ENCODE measurements at regions not wholly inside any gene's neighbourhood (a gene's known extent, or its start where the extent isn't known, plus 50 kb on each side); places are given as distances from the start of the nearest gene placed in this dataset.

- Histone ChIP-seq H3K36me3 (ENCODE audit: low read depth, missing control alignments) (no peaks in the 10 kb centered on the region), H3K27ac (no peak overlapping the region), H3K9me3 (no peaks in the 10 kb centered on the region), H3K4me3 (no peak overlapping the region), H3K27me3 (no peaks in the 10 kb centered on the region), H3K4me1 (no peaks in the 10 kb centered on the region)
- no peak for DNase-seq
- intact Hi-C loops (cut with DNase I; ENCODE audit: low total_unique reads): no loop called here
- 67 to 76% methylated on average over 7 of the region's 7 CpGs for WGBS, 2 donors
- TF ChIP-seq POLR2A (IDR thresholded peaks at IDR 0.05): no peak
- TF ChIP-seq, protein P1, sequence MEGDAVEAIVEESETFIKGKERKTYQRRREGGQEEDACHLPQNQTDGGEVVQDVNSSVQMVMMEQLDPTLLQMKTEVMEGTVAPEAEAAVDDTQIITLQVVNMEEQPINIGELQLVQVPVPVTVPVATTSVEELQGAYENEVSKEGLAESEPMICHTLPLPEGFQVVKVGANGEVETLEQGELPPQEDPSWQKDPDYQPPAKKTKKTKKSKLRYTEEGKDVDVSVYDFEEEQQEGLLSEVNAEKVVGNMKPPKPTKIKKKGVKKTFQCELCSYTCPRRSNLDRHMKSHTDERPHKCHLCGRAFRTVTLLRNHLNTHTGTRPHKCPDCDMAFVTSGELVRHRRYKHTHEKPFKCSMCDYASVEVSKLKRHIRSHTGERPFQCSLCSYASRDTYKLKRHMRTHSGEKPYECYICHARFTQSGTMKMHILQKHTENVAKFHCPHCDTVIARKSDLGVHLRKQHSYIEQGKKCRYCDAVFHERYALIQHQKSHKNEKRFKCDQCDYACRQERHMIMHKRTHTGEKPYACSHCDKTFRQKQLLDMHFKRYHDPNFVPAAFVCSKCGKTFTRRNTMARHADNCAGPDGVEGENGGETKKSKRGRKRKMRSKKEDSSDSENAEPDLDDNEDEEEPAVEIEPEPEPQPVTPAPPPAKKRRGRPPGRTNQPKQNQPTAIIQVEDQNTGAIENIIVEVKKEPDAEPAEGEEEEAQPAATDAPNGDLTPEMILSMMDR (IDR thresholded peaks at IDR 0.05): no peak
Measured at GRCh38 chr2:212938144-212938793, 213.1 kb downstream of the IKZF2 start.

GRCh38 chr2:212936572-212936971 lies 214.8 kb downstream of the IKZF2 start:
- TF ChIP-seq, protein P1 (IDR thresholded peaks at IDR 0.05): no peak
- no peak for TF ChIP-seq POLR2A (IDR thresholded peaks at IDR 0.05)

DNA sequence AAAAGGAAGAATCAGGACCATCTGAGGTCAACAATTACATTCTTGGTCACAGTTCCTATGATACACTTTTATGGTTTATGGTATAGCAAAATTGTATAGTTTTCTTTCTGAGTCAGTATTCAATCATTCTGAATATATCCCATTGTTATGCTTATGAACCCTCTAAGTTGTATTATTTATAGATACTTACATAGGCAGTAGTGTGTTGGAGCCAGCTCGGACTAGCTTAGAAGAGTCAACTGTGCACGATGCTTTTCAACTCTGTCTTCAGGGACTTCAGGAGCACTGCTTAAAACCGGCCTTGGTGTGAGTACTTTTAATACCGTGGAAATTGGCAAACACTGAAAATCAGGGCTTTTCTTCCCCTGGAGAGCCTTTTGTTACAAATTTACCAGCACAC lies 215.7 kb downstream of the IKZF2 start:
- DNase-seq: no peak
- Histone ChIP-seq H3K4me3 (no peak overlapping the region), H3K27ac (no peak overlapping the region), H3K27me3 (no peaks in the 10 kb centered on the region), H3K36me3 (ENCODE audit: low read depth, missing control alignments) (no peaks in the 10 kb centered on the region), H3K9me3 (no peaks in the 10 kb centered on the region), H3K4me1 (no peaks in the 10 kb centered on the region)
- intact Hi-C loops (cut with DNase I; ENCODE audit: low total_unique reads): no loop called here
- TF ChIP-seq, protein P1 (IDR thresholded peaks at IDR 0.05): no peak
- TF ChIP-seq POLR2A (IDR thresholded peaks at IDR 0.05): no peak
- WGBS, 2 donors: 71 to 84% methylated on average over 4 of the region's 4 CpGs

More at GRCh38 chr2:212936572-212936971, 214.8 kb downstream of the IKZF2 start:
- WGBS, 2 donors: 73 to 77% methylated on average over 8 of the region's 8 CpGs
- Histone ChIP-seq H3K36me3 (ENCODE audit: low read depth, missing control alignments) (no peaks in the 10 kb centered on the region), H3K4me3 (no peak overlapping the region), H3K27me3 (no peaks in the 10 kb centered on the region), H3K4me1 (no peaks in the 10 kb centered on the region), H3K9me3 (no peaks in the 10 kb centered on the region), H3K27ac (no peak overlapping the region)
- intact Hi-C loops (cut with DNase I; ENCODE audit: low total_unique reads): no loop called here
- DNase-seq: no peak

DNA sequence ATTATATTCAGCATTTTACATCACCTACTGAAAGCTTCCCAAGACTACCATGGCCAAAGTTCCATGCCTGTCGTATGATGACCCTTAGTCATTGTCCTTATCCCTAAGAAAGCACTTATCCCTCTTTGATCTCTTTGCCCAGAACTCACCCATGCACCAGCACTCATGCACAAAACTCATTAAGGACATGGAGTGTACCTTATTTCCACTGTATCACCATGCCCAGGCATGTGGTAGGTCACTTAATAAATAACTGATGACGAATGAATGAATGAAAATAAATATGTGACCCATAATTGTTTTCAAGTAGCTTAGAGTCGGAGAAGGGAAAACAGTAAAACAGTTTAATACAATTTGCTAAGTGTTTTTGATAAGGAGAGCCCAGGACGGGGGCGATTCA lies 220.1 kb downstream of the IKZF2 start:
- H3K4me3 ChIP-seq: no peak overlapping the region
- H3K36me3 ChIP-seq (ENCODE audit: low read depth, missing control alignments): no peaks in the 10 kb centered on the region
- TF ChIP-seq, protein P1 (IDR thresholded peaks at IDR 0.05): no peak
- TF ChIP-seq POLR2A (IDR thresholded peaks at IDR 0.05): no peak
- H3K27ac ChIP-seq: no peak overlapping the region
- H3K9me3 ChIP-seq: no peaks in the 10 kb centered on the region
- DNase-seq: no peak
- WGBS, 2 donors: 88 to 93% methylated on average over 5 of the region's 5 CpGs
- intact Hi-C loops (cut with DNase I; ENCODE audit: low total_unique reads): no loop called here
- no peaks in the 10 kb centered on the region for H3K4me1 ChIP-seq
- H3K27me3 ChIP-seq: no peaks in the 10 kb centered on the region
